ENCODE measurements at regions not wholly inside any gene's neighbourhood (a gene's known extent, or its start where the extent isn't known, plus 50 kb on each side); places are given as distances from the start of the nearest gene placed in this dataset.

GRCh38 chr1:170864876-170865538 lies 70.3 kb upstream of the MROH9 start:
- DNase-seq, result peak; percentile 16

- no peak for DNase-seq
Measured at GRCh38 chr1:170866646-170867045, 68.7 kb upstream of the MROH9 start.

- DNase-seq, result no peak
Measured at GRCh38 chr1:170871868-170872267, 63.5 kb upstream of the MROH9 start.

- DNase-seq, result no peak
Measured at GRCh38 chr1:170872663-170873062, 62.7 kb upstream of the MROH9 start.

- no peak for DNase-seq
Measured at GRCh38 chr1:170874671-170875070, 60.7 kb upstream of the MROH9 start.

GRCh38 chr1:170881268-170882265 lies 53.8 kb upstream of the MROH9 start:
- DNase-seq, result peak; percentile 73

All from DMS53 (cell line).